NCI-H2196 (cell line): ENCODE measurements at regions not wholly inside any gene's neighbourhood (a gene's known extent, or its start where the extent isn't known, plus 50 kb on each side); places are given as distances from the start of the nearest gene placed in this dataset.
A peak's percentile ranks its signal among the peaks of the same experiment; 100 is the strongest.

Experiments
- DNase-seq: peaks from one replicate; lab custom pipeline; 2025; ENCODE audit not compliant: unreplicated experiment; lab: John Stamatoyannopoulos, UW

GRCh38 chr2:43039376-43040080 is 186.9 kb downstream of the ZFP36L2 start:
- DNase-seq, result no peak

- DNase-seq, result no peak
These were observed 187.7 kb downstream of the ZFP36L2 start for GRCh38 chr2:43038696-43039094.

GRCh38 chr2:43038034-43038695 is 188.2 kb downstream of the ZFP36L2 start:
- no peak for DNase-seq

GRCh38 chr2:43035922-43036321 is 190.5 kb downstream of the ZFP36L2 start:
- DNase-seq, result no peak

GRCh38 chr2:43034921-43035320 is 191.5 kb downstream of the ZFP36L2 start:
- DNase-seq, result no peak

GRCh38 chr2:43034242-43034619 is 192.2 kb downstream of the ZFP36L2 start:
- no peak for DNase-seq

- no peak for DNase-seq
These were observed 192.8 kb downstream of the ZFP36L2 start for GRCh38 chr2:43033466-43034241.

- no peak for DNase-seq
These were observed 193.5 kb downstream of the ZFP36L2 start for GRCh38 chr2:43033016-43033270.

- DNase-seq, result no peak
These were observed 194.0 kb downstream of the ZFP36L2 start for GRCh38 chr2:43032213-43033015.

- no peak for DNase-seq
These were observed 194.8 kb downstream of the ZFP36L2 start for GRCh38 chr2:43031471-43032212.

GRCh38 chr2:43030551-43031307 is 195.7 kb downstream of the ZFP36L2 start:
- DNase-seq, result no peak

- DNase-seq, result no peak
These were observed 197.2 kb downstream of the ZFP36L2 start for GRCh38 chr2:43029186-43029585.

- DNase-seq, result no peak
These were observed 198.2 kb downstream of the ZFP36L2 start for GRCh38 chr2:43028188-43028587.

GRCh38 chr2:43027097-43027873 is 199.1 kb downstream of the ZFP36L2 start:
- DNase-seq, result no peak

- DNase-seq, result no peak
These were observed 199.8 kb downstream of the ZFP36L2 start for GRCh38 chr2:43026426-43027096.

- no peak for DNase-seq
These were observed 200.6 kb downstream of the ZFP36L2 start for GRCh38 chr2:43025709-43026295.

- DNase-seq, result peak; percentile 56
These were observed 201.8 kb downstream of the ZFP36L2 start for GRCh38 chr2:43024515-43025011.
